AG09319 (cell line): ENCODE measurements at regions not wholly inside any gene's neighbourhood (a gene's known extent, or its start where the extent isn't known, plus 50 kb on each side); places are given as distances from the start of the nearest gene placed in this dataset.

Experiments
- DNase-seq: peaks from one replicate; pipeline ENCODE4 v3.0.0-alpha.2; 2010; ENCODE audit warnings: low read depth; ENCODE audit errors: extremely low read depth
- CTCF ChIP-seq: IDR thresholded peaks from 2 replicates; pipeline ENCODE4 v1.5.1; 2011; ENCODE audit warnings: low read depth, mild to moderate bottlenecking, inconsistent platforms, low read length, moderate library complexity

GRCh38 chr9:34907044-34907443 lies 51.0 kb upstream of the PHF24 start:
- TF ChIP-seq CTCF = no peak
- DNase-seq = no peak

GRCh38 chr9:34899535-34900158 lies 58.4 kb upstream of the PHF24 start:
- DNase-seq = peak; percentile 38
- peak; percentile 84 for TF ChIP-seq CTCF

- no peak for DNase-seq
- TF ChIP-seq CTCF = no peak
These were observed 59.2 kb upstream of the PHF24 start for GRCh38 chr9:34898846-34899245.

GRCh38 chr9:34896112-34896511 lies 62.0 kb upstream of the PHF24 start:
- TF ChIP-seq CTCF = no peak; the same call in 1 of the 2 replicates

GRCh38 chr9:34892886-34893285 lies 65.2 kb upstream of the PHF24 start:
- no peak for DNase-seq
- TF ChIP-seq CTCF = no peak

More at GRCh38 chr9:34896112-34896511, 62.0 kb upstream of the PHF24 start:
- DNase-seq = no peak

DNA sequence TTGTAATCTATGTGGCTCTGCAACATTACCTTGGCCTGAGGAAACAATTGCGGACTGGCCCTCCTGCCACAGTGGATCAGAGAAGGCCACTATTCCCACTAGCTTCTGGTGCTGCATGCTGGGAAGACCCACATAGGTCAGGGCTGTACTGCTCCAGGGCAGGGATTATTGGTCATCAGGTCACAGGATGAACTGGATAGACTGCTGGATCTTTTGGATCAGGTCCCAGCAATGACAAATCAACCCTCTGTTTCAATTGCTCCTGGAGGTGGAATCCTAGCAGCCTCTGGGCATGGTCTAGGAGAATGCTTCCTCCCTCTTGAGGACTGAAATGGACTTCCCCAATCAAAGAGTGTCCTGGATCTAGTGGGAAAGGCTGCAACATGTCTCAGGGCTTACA lies 66.7 kb upstream of the PHF24 start:
- no peak for TF ChIP-seq CTCF
- no peak for DNase-seq

DNA sequence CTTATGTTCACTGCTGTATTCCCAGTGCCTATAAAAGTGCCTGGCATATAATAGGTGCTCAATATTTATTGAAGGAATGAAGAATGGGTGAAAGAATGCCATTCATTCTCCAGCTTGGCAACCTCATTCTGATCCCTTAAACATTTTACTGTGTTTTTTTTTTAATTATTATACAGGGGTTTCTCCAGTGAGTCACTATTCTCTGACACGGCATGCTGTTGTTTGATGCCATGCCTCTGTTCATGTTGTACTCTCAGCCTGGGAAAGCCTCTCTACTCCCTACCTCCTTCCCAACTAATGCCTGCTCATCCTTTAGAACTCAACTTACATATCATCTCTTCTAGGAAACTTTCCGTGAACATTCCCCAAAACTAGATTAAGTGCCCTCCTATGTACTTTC lies 70.2 kb upstream of the PHF24 start:
- TF ChIP-seq CTCF = no peak
- no peak for DNase-seq
